HG02571 (cell line): ENCODE measurements at regions not wholly inside any gene's neighbourhood (a gene's known extent, or its start where the extent isn't known, plus 50 kb on each side); places are given as distances from the start of the nearest gene placed in this dataset.

ENCODE experiments used
- ATAC-seq: cut with Tn5 transposase; IDR thresholded peaks from one replicate; pipeline ENCODE4 v1.9.1; 2021; ENCODE audit warnings: mild to moderate bottlenecking, moderate library complexity; ENCODE audit not compliant: unreplicated experiment

DNA sequence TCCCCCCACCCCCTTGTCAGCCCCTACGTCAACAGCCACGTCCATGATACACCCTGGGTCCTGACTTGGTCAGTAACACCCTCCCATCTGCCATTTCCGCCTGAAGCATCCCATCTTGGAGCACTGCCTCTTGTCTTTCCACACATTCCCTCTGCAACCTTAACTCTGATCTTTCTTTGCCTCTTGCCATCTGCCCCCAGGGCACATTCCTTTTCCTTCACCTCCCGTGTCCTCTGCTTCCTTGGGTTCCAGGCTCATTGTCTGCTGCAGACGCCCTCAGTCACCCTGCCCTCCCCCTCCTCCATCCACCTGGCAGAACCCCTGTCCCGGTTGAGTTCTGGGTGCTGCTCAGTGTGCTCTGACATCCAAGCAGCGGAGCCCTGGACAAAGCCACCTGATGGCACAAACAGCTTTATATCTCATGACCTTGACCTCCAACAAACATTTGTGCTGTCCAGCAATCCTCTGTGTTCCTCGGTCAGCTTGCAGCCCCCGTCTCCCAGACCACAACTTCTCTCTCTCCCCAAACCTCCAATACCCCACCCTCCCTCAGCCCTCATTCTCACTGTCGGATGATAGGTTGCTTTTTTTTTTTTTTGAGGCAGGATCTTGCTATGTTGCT is 97.7 kb upstream of the IER5L start:
- no peak for ATAC-seq

DNA sequence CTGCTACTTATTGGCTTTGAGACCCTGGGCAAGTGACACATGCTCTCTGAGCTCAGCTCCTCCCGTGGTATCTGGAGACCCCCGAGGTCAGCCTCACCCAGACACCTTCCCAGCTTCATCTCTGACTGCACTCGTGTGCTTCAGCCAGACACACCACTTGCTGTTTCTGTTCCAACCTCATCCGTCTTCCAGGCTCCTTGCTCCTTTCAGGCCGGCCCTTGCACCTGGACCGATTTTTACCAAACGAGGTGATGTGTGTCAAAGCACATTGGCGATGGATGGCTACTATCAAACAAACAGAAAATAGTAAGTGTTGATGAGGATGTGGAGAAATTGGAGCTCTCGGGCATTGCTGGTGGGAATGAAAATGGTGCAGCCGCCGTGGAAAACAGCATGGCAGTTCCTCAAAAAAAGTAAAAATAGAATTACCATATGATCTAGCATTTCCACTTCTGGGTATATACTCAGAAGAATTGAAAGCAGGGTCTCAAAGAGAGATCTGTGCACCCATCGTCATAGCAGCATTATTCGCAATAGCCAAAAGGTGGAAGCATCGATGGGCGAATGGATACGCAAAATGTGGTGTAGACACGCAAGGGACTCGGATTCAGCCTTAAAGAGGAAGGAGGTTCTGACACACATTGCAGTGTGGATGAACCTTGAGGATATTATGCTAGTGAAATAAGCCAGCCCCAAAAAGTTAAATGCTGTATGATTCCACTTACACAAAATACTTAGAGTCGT is 96.1 kb upstream of the IER5L start:
- ATAC-seq = no peak

DNA sequence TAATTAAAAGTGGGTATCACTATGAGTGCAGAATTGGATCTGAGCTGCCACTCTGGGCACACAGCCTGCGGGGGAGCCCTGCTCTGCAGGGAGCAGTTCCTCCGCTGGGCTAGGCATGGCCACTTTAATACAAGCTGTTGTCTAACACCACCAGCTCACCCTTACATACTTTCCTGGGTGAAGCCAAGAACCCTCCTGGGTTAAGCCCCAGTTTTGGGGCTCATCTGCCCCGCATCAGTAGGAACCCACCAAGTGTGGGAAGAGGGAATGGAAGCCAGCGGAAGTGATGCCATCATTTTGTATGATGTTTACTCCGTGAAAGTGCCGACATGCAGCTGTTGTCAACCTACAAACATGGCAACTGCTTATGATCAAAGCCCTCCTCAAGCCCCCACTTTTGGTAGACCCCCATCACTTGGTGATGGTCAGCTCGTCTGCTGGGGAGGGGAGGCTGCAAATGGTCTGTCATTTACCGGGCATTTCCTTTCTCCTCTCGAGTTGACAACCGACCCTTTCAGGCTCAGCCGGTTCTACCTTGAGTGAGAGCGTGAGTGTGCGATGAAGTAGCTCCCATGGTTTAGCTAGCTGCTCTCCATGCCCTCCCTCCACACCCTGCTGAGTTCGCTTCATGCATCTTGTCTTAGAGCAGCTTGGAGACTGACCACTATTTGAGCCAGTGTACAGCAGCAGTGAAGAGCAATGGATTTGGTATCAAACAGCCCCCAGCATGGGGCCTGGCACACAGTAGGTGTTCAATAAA is 95.3 kb upstream of the IER5L start:
- no peak for ATAC-seq

GRCh38 chr9:129272348-129273025 is 94.4 kb upstream of the IER5L start:
- no peak for ATAC-seq

GRCh38 chr9:129270903-129271431 is 92.9 kb upstream of the IER5L start:
- ATAC-seq = peak; percentile 52

- ATAC-seq = peak; percentile 70
These were observed 92.1 kb upstream of the IER5L start for GRCh38 chr9:129270205-129270604.

- ATAC-seq = no peak
These were observed 89.1 kb upstream of the IER5L start for GRCh38 chr9:129267141-129267540.

DNA sequence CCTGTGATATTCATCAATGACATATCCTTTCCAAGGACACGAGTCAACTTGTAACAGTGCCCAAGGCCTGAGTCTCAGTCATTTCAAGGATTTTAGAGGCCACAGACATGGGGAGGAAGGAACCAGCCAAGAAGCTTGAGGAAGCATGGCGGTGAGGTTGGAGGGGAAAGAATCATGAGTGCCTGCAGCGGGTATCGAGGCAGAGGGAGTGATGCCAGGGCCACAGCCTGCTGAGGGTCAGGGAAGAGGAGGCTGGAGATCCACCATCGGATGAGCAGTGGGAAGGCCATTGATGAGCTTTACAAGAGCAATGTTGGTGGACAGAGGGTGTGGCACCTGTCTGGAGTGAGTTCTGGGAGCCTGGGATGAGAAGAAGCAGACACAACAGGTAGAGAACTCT is 88.5 kb upstream of the IER5L start:
- no peak for ATAC-seq

GRCh38 chr9:129264388-129264787 is 86.3 kb upstream of the IER5L start:
- ATAC-seq = no peak

DNA sequence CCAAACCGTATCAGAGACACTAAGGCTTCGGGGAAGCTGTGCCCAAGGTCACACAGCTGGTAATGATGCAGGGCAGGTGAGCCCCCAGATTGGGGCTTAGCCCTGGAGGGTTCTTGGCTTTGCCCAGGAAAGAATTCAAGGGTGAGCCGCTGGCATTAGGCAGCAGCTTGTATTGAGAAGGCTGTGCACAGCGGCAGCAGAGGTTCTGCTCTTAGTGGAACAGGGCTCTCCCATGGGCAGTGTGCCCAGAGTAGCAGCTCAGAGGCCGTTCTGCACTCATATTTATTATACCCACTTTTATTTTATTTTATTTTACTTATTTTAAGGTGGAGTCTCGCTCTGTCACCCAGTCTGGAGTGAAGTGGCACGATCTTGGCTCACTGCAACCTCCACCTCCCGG is 85.8 kb upstream of the IER5L start:
- ATAC-seq = no peak

DNA sequence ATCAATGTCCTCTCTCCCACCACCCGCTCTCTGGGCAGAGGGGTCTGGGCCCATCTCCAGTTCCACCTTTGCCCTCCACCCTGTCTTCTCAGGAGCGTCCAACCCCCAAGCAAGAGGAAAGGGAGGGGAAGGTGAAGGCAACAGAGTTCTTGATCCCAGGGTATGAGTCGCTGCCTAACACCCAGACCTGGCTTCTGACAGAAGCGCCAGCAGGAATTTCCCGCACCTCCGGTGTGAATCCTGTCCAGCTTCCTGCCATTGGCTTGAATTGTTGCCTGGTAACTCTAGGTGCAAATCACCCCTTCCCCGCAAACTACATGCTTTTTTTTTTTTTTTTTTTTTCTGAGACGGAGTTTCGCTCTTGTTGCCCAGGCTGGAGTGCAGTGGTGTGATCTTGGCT is 84.2 kb upstream of the IER5L start:
- no peak for ATAC-seq

DNA sequence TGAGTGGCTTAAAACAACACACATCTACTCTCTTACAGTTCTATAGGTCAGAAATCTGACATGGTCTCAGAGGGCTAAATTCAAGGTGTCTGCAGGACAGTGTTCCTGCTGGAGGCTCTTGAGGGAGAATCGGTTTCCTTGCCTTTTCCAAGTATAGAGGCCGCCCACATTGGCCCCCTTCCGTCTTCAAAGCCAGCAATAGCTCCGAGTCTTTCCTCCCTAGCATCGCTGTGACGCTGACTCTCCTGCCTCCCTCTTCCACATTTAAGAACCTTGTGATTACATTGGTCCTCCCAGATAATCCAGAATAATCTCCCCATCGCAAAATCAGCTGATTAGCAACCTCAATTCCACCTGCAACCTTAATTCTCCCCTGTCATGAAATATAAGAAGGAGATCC is 81.3 kb upstream of the IER5L start:
- ATAC-seq = no peak

DNA sequence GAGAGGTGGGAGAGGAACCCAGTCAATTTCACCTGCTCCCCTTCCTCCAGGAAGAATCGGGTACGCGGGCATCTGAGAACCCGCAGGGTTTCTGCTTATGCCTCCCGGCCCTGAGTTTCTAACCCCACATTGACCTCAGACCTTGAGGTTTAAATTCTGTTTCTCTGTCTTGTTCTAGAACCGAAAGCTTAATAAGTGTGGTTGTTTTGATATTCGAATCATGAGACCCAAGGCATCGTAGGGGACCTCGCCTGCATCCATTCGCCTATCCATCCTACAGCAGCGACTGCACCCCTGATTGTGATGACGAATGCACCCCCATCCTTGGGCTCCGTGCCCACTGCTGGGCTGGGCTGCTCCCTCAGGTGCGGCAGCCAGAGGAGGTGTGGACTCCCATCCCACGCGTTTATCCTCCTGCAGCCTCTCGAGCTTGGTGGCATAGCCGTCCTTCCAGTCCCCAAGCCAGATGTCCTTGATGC is 80.8 kb upstream of the IER5L start:
- ATAC-seq = no peak

DNA sequence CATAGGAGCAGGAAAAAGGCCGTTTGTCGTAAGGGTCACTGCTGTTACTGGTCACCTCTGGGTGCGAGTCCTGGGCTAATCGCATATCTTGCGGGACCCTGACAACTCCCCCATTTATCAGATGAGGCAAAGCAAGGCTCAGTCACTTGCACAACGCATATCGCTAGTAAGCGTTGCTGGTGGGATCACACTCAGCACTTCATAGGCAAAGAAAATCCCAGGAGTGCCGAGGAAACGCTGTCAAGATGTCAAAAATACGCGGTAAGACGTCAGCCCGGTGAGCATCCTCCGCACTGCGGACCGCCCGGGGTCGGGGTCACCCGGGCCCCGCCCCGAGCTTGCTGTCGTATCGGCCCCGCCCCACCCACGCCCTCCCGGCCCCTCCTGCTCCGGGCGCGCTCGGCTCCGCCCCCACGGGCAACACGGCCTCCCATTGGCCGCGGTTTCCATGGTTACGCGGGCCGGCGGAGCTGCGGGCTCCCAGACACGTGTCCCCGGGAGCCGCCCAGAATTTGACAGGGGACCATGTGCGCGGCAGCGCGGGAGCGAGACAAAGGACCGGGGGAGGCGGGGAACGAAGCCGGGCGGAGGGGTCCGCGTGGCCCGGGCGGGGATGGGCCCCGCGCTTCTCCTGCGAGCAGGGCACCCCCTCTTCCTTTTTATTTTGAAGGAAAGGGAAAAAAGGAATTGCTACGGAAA is 80.2 kb upstream of the IER5L start:
- no peak for ATAC-seq

GRCh38 chr9:129256959-129257713 is 79.1 kb upstream of the IER5L start:
- ATAC-seq = no peak

DNA sequence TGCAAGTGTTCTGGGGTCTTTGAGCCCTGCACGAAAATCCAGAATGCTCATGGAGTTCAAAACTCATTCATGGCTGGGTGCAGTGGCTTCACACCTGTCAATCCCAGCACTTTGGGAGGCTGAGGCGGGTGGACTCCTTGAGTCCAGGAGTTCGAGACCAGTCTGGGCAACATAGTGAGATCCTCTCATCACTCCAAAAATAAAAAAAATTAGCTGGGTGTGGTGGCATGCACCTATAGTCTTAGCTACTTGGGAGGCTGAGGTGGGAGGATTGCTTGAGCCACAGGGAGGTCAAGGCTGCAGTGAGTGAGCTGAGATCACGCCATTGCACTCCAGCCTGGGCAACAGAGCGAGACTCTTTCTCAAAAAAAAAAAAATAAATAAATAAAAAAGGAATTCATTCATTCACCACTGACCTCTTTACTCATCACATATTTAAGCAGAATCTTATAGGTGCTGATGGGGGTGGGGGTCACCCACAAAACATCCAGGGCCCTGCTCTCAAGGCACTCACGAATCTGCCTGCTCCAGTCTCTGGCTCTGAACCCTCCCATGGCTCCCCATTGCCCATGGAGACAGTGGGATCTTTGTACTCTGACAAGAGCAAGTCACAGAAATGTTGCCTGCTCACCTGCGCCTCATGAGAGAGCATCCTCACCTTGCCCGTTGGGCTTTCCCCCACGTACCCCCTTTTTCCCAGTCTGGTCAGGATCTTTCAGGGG is 76.7 kb upstream of the IER5L start:
- no peak for ATAC-seq

- ATAC-seq = no peak
These were observed 75.8 kb upstream of the IER5L start for GRCh38 chr9:129253803-129254381.

- no peak for ATAC-seq
These were observed 75.1 kb upstream of the IER5L start for GRCh38 chr9:129252937-129253802.
